ENCODE measurements at regions not wholly inside any gene's neighbourhood (a gene's known extent, or its start where the extent isn't known, plus 50 kb on each side); places are given as distances from the start of the nearest gene placed in this dataset.

- no peak for DNase-seq (ENCODE audit: low read depth in 2 of 2)
Observed at GRCh38 chr15:95444860-95445259, 885.6 kb upstream of the NR2F2 start.

GRCh38 chr15:95446854-95447253 lies 883.6 kb upstream of the NR2F2 start:
- no peak for DNase-seq (ENCODE audit: low read depth in 2 of 2)

- DNase-seq (ENCODE audit: low read depth in 2 of 2) = no peak
Observed at GRCh38 chr15:95447486-95447885, 883.0 kb upstream of the NR2F2 start.

- DNase-seq (ENCODE audit: low read depth in 2 of 2) = no peak
Observed at GRCh38 chr15:95448531-95449229, 881.8 kb upstream of the NR2F2 start.

- DNase-seq (ENCODE audit: low read depth in 2 of 2) = no peak
Observed at GRCh38 chr15:95449230-95449628, 881.3 kb upstream of the NR2F2 start.

- DNase-seq (ENCODE audit: low read depth in 2 of 2) = no peak
Observed at GRCh38 chr15:95450413-95450812, 880.1 kb upstream of the NR2F2 start.

- no peak for DNase-seq (ENCODE audit: low read depth in 2 of 2)
Observed at GRCh38 chr15:95451938-95452337, 878.6 kb upstream of the NR2F2 start.

- DNase-seq (ENCODE audit: low read depth in 2 of 2) = no peak
Observed at GRCh38 chr15:95454403-95455262, 875.9 kb upstream of the NR2F2 start.

- DNase-seq (ENCODE audit: low read depth in 2 of 2) = no peak
Observed at GRCh38 chr15:95457520-95457919, 873.0 kb upstream of the NR2F2 start.

- DNase-seq (ENCODE audit: low read depth in 2 of 2) = no peak
Observed at GRCh38 chr15:95458721-95459120, 871.8 kb upstream of the NR2F2 start.

- no peak for DNase-seq (ENCODE audit: low read depth in 2 of 2)
Observed at GRCh38 chr15:95459273-95459672, 871.2 kb upstream of the NR2F2 start.

- no peak for DNase-seq (ENCODE audit: low read depth in 2 of 2)
Observed at GRCh38 chr15:95464509-95464908, 866.0 kb upstream of the NR2F2 start.

- DNase-seq (ENCODE audit: low read depth in 2 of 2) = no peak
Observed at GRCh38 chr15:95468820-95469219, 861.7 kb upstream of the NR2F2 start.

GRCh38 chr15:95469496-95470000 lies 861.0 kb upstream of the NR2F2 start:
- DNase-seq (ENCODE audit: low read depth in 2 of 2) = no peak

- no peak for DNase-seq (ENCODE audit: low read depth in 2 of 2)
Observed at GRCh38 chr15:95470529-95470928, 860.0 kb upstream of the NR2F2 start.

- DNase-seq (ENCODE audit: low read depth in 2 of 2) = no peak
Observed at GRCh38 chr15:95470997-95471689, 859.4 kb upstream of the NR2F2 start.

- DNase-seq (ENCODE audit: low read depth in 2 of 2) = no peak
Observed at GRCh38 chr15:95471690-95472086, 858.8 kb upstream of the NR2F2 start.

GRCh38 chr15:95475067-95475466 lies 855.4 kb upstream of the NR2F2 start:
- no peak for DNase-seq (ENCODE audit: low read depth in 2 of 2)

GRCh38 chr15:95479308-95479707 lies 851.2 kb upstream of the NR2F2 start:
- DNase-seq (ENCODE audit: low read depth in 2 of 2) = no peak

GRCh38 chr15:95485367-95485766 lies 845.1 kb upstream of the NR2F2 start:
- DNase-seq (ENCODE audit: low read depth in 2 of 2) = no peak

- DNase-seq (ENCODE audit: low read depth in 2 of 2) = no peak
Observed at GRCh38 chr15:95486224-95486623, 844.3 kb upstream of the NR2F2 start.

- no peak for DNase-seq (ENCODE audit: low read depth in 2 of 2)
Observed at GRCh38 chr15:95489103-95489502, 841.4 kb upstream of the NR2F2 start.

All from stimulated activated CD4-positive, alpha-beta T cell treated with anti-CD3 and anti-CD28 coated beads, Interleukin-12 subunit alpha, Interleukin-12 subunit beta, amount 100 ng/mL, for 24 hours (primary cell).